Ascending aorta (tissue), 2 donors: ENCODE measurements at regions not wholly inside any gene's neighbourhood (a gene's known extent, or its start where the extent isn't known, plus 50 kb on each side); places are given as distances from the start of the nearest gene placed in this dataset.

Experiments
- DNase-seq, 2 donors: peaks; one replicate each; pipeline ENCODE4 v3.0.0-alpha.2; 2019; ENCODE audit warnings: low spot score in 2 of 2
- H3K27ac ChIP-seq, 2 donors: fragments of 200-600 bp; sonication (generic); one replicate each; pipeline ENCODE4 v1.5.1; 2016 to 2017; ENCODE audit warnings: mild to moderate bottlenecking in 1 of 2
- H3K27me3 ChIP-seq: fragments of 200-600 bp; sonication (generic); one replicate; pipeline ENCODE4 v1.5.1; 2017
- H3K36me3 ChIP-seq, 2 donors: fragments of 200-600 bp; sonication (generic); one replicate each; pipeline ENCODE4 v1.5.1; 2016
- H3K4me1 ChIP-seq, 2 donors: fragments of 200-600 bp; sonication (generic); one replicate each; pipeline ENCODE4 v1.5.1; 2016 to 2017; ENCODE audit warnings: mild to moderate bottlenecking in 1 of 2
- H3K4me3 ChIP-seq, 2 donors: fragments of 200-600 bp; sonication (generic); one replicate each; pipeline ENCODE4 v1.5.1; 2016 to 2017; ENCODE audit warnings: mild to moderate bottlenecking in 1 of 2
- H3K9me3 ChIP-seq, 2 donors: fragments of 200-600 bp; sonication (generic); one replicate each; pipeline ENCODE4 v1.5.1; 2016
- CTCF ChIP-seq, 3 experiments: fragments of 200-600 bp in 2 of 3; fragments of 450-650 bp in 1 of 3; sonication (generic) in 2 of 3; IDR thresholded peaks; one replicate each; pipeline ENCODE4 v1.5.1; 2016 to 2019; ENCODE audit warnings: antibody characterized with exemption in 3 of 3, mild to moderate bottlenecking in 1 of 3, moderate library complexity in 1 of 3
- intact Hi-C: fragments of 100-400 bp; cut with DNase I; formaldehyde crosslinking; loops from one replicate; pipeline ENCODE4 v1.15.1; 2023

- intact Hi-C loops, result no loop called here
- TF ChIP-seq CTCF (IDR thresholded peaks at IDR 0.05), result no peak
- no peaks in the 10 kb centered on the region for H3K36me3 ChIP-seq
- H3K27me3 ChIP-seq, result no peaks in the 10 kb centered on the region
- no peak overlapping the region for H3K27ac ChIP-seq
- H3K4me3 ChIP-seq, result no peak overlapping the region
- DNase-seq, result no peak
- H3K9me3 ChIP-seq, result no peaks in the 10 kb centered on the region
- H3K4me1 ChIP-seq, result peaks cover 0 to 27% of the 10 kb centered on the region in 2 donors
Measured at GRCh38 chr10:10891124-10892082, 126.3 kb upstream of the CELF2 start.

GRCh38 chr10:10892290-10892875 lies 125.3 kb upstream of the CELF2 start:
- TF ChIP-seq CTCF (IDR thresholded peaks at IDR 0.05), result no peak
- Histone ChIP-seq H3K36me3 (no peaks in the 10 kb centered on the region), H3K27me3 (no peaks in the 10 kb centered on the region), H3K27ac (no peak overlapping the region), H3K4me3 (no peak overlapping the region), H3K4me1 (peaks cover 0 to 25% of the 10 kb centered on the region in 2 donors), H3K9me3 (no peaks in the 10 kb centered on the region)
- intact Hi-C loops, result no loop called here
- DNase-seq, result no peak

GRCh38 chr10:10897400-10897799 lies 120.3 kb upstream of the CELF2 start:
- Histone ChIP-seq H3K27me3 (no peaks in the 10 kb centered on the region), H3K36me3 (no peaks in the 10 kb centered on the region), H3K4me1 (peaks cover 0 to 3% of the 10 kb centered on the region in 2 donors), H3K4me3 (no peak overlapping the region), H3K27ac (no peak overlapping the region), H3K9me3 (no peaks in the 10 kb centered on the region)
- intact Hi-C loops, result no loop called here
- no peak for TF ChIP-seq CTCF (IDR thresholded peaks at IDR 0.05)
- DNase-seq, result no peak

GRCh38 chr10:10901906-10902305 lies 115.8 kb upstream of the CELF2 start:
- Histone ChIP-seq H3K36me3 (no peaks in the 10 kb centered on the region), H3K4me3 (no peak overlapping the region), H3K27me3 (no peaks in the 10 kb centered on the region), H3K4me1 (no peaks in the 10 kb centered on the region), H3K9me3 (no peaks in the 10 kb centered on the region), H3K27ac (no peak overlapping the region)
- intact Hi-C loops, result no loop called here
- no peak for DNase-seq
- no peak for TF ChIP-seq CTCF (IDR thresholded peaks at IDR 0.05)

- H3K36me3 ChIP-seq, result no peaks in the 10 kb centered on the region
- H3K27me3 ChIP-seq, result no peaks in the 10 kb centered on the region
- no peaks in the 10 kb centered on the region for H3K4me1 ChIP-seq
- no peaks in the 10 kb centered on the region for H3K9me3 ChIP-seq
- H3K4me3 ChIP-seq, result no peak overlapping the region
- TF ChIP-seq CTCF (IDR thresholded peaks at IDR 0.05), result no peak
- intact Hi-C loops, result no loop called here
- no peak overlapping the region for H3K27ac ChIP-seq
- no peak for DNase-seq
Measured at GRCh38 chr10:10902951-10903350, 114.7 kb upstream of the CELF2 start.
